Uterus (tissue), 3 donors: ENCODE measurements at regions not wholly inside any gene's neighbourhood (a gene's known extent, or its start where the extent isn't known, plus 50 kb on each side); places are given as distances from the start of the nearest gene placed in this dataset.

Experiments used
- DNase-seq, 2 donors: peaks; one replicate each; pipeline ENCODE4 v3.0.0-alpha.2; 2019 to 2020
- H3K27ac ChIP-seq, 2 donors: fragments of 200-600 bp; sonication (generic); 1 replicate in 1 of 2; 2 replicates in 1 of 2; pipeline ENCODE4 v1.5.1; 2016 to 2018
- H3K27me3 ChIP-seq, 2 donors: fragments of 200-600 bp; sonication (generic); one replicate each; pipeline ENCODE4 v1.5.1; 2018 to 2019; ENCODE audit warnings: control low read depth in 1 of 2
- H3K36me3 ChIP-seq, 2 donors: fragments of 200-600 bp; sonication (generic); one replicate each; pipeline ENCODE4 v1.5.1; 2019; ENCODE audit warnings: control low read depth in 1 of 2
- H3K4me1 ChIP-seq, 2 donors: fragments of 200-600 bp; sonication (generic); one replicate each; pipeline ENCODE4 v1.5.1; 2018 to 2019; ENCODE audit warnings: control low read depth in 1 of 2
- H3K4me3 ChIP-seq, 2 donors: fragments of 200-600 bp; sonication (generic); 1 replicate in 1 of 2; 2 replicates in 1 of 2; pipeline ENCODE4 v1.5.1; 2018 to 2019; ENCODE audit warnings: mild to moderate bottlenecking in 1 of 2
- H3K9me3 ChIP-seq, 2 donors: fragments of 200-600 bp; sonication (generic); one replicate each; pipeline ENCODE4 v1.5.1; 2019; ENCODE audit warnings: control low read depth in 1 of 2
- CTCF ChIP-seq, 4 experiments: fragments of 200-600 bp in 2 of 4; fragments of 450-650 bp in 2 of 4; sonication (generic) in 2 of 4; IDR thresholded peaks; one replicate each; pipeline ENCODE4 v1.5.1; 2016 to 2019; ENCODE audit warnings: antibody characterized with exemption in 4 of 4, mild to moderate bottlenecking in 2 of 4, moderate library complexity in 1 of 4
- POLR2A ChIP-seq, 2 donors: fragments of 450-650 bp; IDR thresholded peaks; one replicate each; pipeline ENCODE4 v1.6.1; 2016; ENCODE audit warnings: antibody characterized with exemption in 2 of 2, mild to moderate bottlenecking in 1 of 2, moderate library complexity in 1 of 2
- intact Hi-C: fragments of 100-400 bp; cut with DNase I; formaldehyde crosslinking; loops from one replicate; pipeline ENCODE4 v1.15.1; 2023; ENCODE audit warnings: low total_unique reads
- donor health status: DM: yes; HTN: yes; CAD: no.

DNA sequence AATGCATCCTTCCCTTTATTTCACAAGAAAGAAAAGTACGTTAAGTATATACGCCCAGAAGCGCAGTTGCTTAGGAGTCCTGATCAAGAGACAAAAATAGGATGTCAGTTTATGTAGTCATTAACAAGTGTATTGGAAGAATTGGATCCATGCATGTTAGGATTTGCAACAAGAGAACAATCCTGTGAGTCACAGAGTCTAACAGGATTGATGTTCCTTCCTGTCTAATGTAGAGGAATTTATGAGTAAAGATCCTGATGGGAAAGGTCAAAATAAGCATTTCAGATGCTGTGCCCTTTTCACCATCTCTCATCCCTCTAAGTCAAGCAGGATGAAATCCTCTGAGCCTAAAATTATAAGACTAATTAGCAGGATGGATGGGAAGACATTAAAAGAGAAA, 406.0 kb upstream of the GRIA1 start:
- Histone ChIP-seq H3K9me3 (no peaks in the 10 kb centered on the region), H3K36me3 (no peaks in the 10 kb centered on the region), H3K4me1 (no peaks in the 10 kb centered on the region), H3K27ac (no peak overlapping the region), H3K4me3 (no peak overlapping the region), H3K27me3 (no peaks in the 10 kb centered on the region)
- no peak for DNase-seq
- intact Hi-C loops, result no loop called here
- TF ChIP-seq CTCF (IDR thresholded peaks at IDR 0.05) (no peak), POLR2A (IDR thresholded peaks at IDR 0.05) (no peak)

- H3K4me3 ChIP-seq, result no peak overlapping the region
- no peak for DNase-seq
- H3K27ac ChIP-seq, result no peak overlapping the region
- no peaks in the 10 kb centered on the region for H3K36me3 ChIP-seq
- no peaks in the 10 kb centered on the region for H3K4me1 ChIP-seq
- no peaks in the 10 kb centered on the region for H3K9me3 ChIP-seq
- intact Hi-C loops, result no loop called here
- TF ChIP-seq CTCF (IDR thresholded peaks at IDR 0.05), result no peak
- TF ChIP-seq POLR2A (IDR thresholded peaks at IDR 0.05), result no peak
- no peaks in the 10 kb centered on the region for H3K27me3 ChIP-seq
Measured at GRCh38 chr5:153086486-153086885, 404.0 kb upstream of the GRIA1 start.

- intact Hi-C loops, result no loop called here
- TF ChIP-seq CTCF (IDR thresholded peaks at IDR 0.05) (no peak), POLR2A (IDR thresholded peaks at IDR 0.05) (no peak)
- no peaks in the 10 kb centered on the region for H3K9me3 ChIP-seq
Measured at GRCh38 chr5:153088538-153088937, 401.9 kb upstream of the GRIA1 start.

DNA sequence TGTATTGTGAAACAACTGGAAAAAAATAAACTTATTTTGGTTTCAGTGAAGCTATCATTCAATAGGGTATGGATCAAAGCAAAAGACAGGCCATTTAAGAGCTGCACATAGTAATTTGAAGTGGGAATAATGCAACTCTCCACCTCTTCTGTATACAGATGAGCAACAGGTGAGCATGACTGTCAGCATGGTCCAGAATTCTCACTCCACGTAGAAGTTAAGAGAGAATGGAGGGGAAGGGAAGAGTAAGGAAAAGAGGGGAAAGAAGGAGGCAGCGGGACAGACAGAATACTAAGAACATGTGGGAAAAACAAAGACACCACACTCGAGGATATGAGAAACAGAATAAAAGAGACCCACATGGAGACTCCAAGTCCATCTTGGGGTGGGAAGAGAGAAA, 396.1 kb upstream of the GRIA1 start:
- Histone ChIP-seq H3K36me3 (no peaks in the 10 kb centered on the region), H3K9me3 (no peaks in the 10 kb centered on the region), H3K27ac (no peak overlapping the region), H3K4me3 (no peak overlapping the region), H3K27me3 (no peaks in the 10 kb centered on the region), H3K4me1 (no peaks in the 10 kb centered on the region)
- TF ChIP-seq POLR2A (IDR thresholded peaks at IDR 0.05), result no peak
- TF ChIP-seq CTCF (IDR thresholded peaks at IDR 0.05), result no peak
- intact Hi-C loops, result no loop called here
- no peak for DNase-seq

More at GRCh38 chr5:153088538-153088937, 401.9 kb upstream of the GRIA1 start:
- Histone ChIP-seq H3K36me3 (no peaks in the 10 kb centered on the region), H3K4me3 (no peak overlapping the region), H3K27me3 (no peaks in the 10 kb centered on the region), H3K4me1 (no peaks in the 10 kb centered on the region), H3K27ac (no peak overlapping the region)
- no peak for DNase-seq

DNA sequence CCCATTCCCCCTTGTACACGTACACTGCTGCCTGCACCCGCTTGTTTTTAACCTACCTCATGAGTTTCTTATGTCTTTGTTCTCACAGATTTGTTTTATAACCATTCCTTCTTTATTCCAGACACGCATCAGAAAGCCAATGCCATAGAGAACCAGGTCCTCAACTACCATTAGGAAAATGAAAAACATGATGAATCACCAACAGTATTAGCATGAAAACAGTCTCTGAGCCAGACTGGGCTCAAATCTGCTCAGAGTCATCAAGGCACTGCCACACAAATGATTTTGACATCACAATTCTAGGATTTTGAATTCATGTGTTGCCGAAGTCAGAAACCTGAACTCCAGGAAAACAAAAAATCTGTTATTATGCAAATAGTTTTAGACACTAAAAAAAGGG, 394.1 kb upstream of the GRIA1 start:
- intact Hi-C loops, result no loop called here

More for the DNA sequence above, 394.1 kb upstream of the GRIA1 start:
- DNase-seq, result no peak
- Histone ChIP-seq H3K27ac (no peak overlapping the region), H3K4me1 (no peaks in the 10 kb centered on the region), H3K4me3 (no peak overlapping the region), H3K27me3 (no peaks in the 10 kb centered on the region), H3K36me3 (no peaks in the 10 kb centered on the region), H3K9me3 (no peaks in the 10 kb centered on the region)
- TF ChIP-seq CTCF (IDR thresholded peaks at IDR 0.05) (no peak), POLR2A (IDR thresholded peaks at IDR 0.05) (no peak)
